HepG2 (cell line): ENCODE measurements at regions not wholly inside any gene's neighbourhood (a gene's known extent, or its start where the extent isn't known, plus 50 kb on each side); places are given as distances from the start of the nearest gene placed in this dataset.

Source experiments
- ATAC-seq: fragments of 200-7000 bp; cut with Tn5 transposase; 3 replicates; pipeline ENCODE4 v1.9.1; 2020; ENCODE audit warnings: mild to moderate bottlenecking, moderate library complexity
- BruUV-seq: library from RNA; stranded (reverse); fragments of 400-500 nt; replicated peaks from 2 replicates; lab custom pipeline; 2021; lab: Mats Ljungman, UMichigan
- CTCF ChIA-PET: fragments of 300-600 bp; formaldehyde crosslinking; extraction: SDS; loops from one replicate; lab custom pipeline; 2021; ENCODE audit warnings: low total read pairs, inconsistent platforms, low intra/inter-chr PET ratio; lab: Yijun Ruan, JAX
- POLR2A ChIA-PET: fragments of 350-600 bp; sonication (Branson Sonifier 250); formaldehyde crosslinking; loops from one replicate; lab custom pipeline; 2020; ENCODE audit warnings: antibody characterized with exemption, inconsistent platforms; lab: Yijun Ruan, JAX
- DNase-seq: peaks from one replicate; pipeline ENCODE4 v3.0.0-alpha.2; 2015; ENCODE audit warnings: low spot score
- FAIRE-seq: peaks from 3 replicates; lab custom pipeline; 2011; peaks lifted over from hg19 to GRCh38; lab: Jason Lieb, UNC
- H2AFZ ChIP-seq: one replicate; pipeline ENCODE4 v1.6.1; 2011; ENCODE audit warnings: low read length, inconsistent platforms
- H3K27ac ChIP-seq: fragments of 300-600 bp; 3 replicates; pipeline ENCODE4 v1.8.0; 2011; ENCODE audit warnings: mixed run types, mild to moderate bottlenecking, mixed read lengths, low read length, inconsistent platforms; ENCODE audit not compliant: insufficient read depth; ENCODE audit errors: extremely low read length
- H3K27me3 ChIP-seq, 2 experiments: fragments of 200-600 bp in 1 of 2; 2 replicates in 1 of 2; 3 replicates in 1 of 2; pipeline versions ENCODE4 v1.6.0 to v1.8.0; 2011; ENCODE audit warnings: low read length in 2 of 2, mild to moderate bottlenecking in 2 of 2, moderate library complexity in 2 of 2, inconsistent platforms in 1 of 2; ENCODE audit not compliant: insufficient read depth in 2 of 2, control insufficient read depth in 1 of 2
- H3K36me3 ChIP-seq, 2 experiments: fragments of 200-600 bp in 1 of 2; replicated peaks in 1 of 2; 2 replicates in 1 of 2; 3 replicates in 1 of 2; pipeline versions ENCODE4 v1.5.1 to v1.8.0; 2011; ENCODE audit warnings: low read length in 2 of 2, inconsistent platforms in 1 of 2; ENCODE audit not compliant: insufficient read depth in 2 of 2, control insufficient read depth in 1 of 2
- H3K4me1 ChIP-seq: 2 replicates; pipeline ENCODE4 v1.5.1; 2012; ENCODE audit warnings: low read length, inconsistent platforms; ENCODE audit not compliant: insufficient read depth
- H3K4me2 ChIP-seq: 2 replicates; pipeline ENCODE4 v1.6.0; 2011; ENCODE audit warnings: low read depth, low read length, inconsistent platforms
- H3K4me3 ChIP-seq, 3 experiments: fragments of 200-600 bp in 1 of 3; sonication (generic), shearing (Covaris generic) in 1 of 3; replicated peaks in 1 of 3; 2 replicates each; pipeline ENCODE4 v1.5.1; 2011 to 2016; ENCODE audit warnings: low read length in 3 of 3, inconsistent platforms in 2 of 3, low read depth in 2 of 3, mild to moderate bottlenecking in 2 of 3, control low read depth in 1 of 3, mixed read lengths in 1 of 3; ENCODE audit not compliant: insufficient read depth in 1 of 3
- H3K79me2 ChIP-seq: one replicate; pipeline ENCODE4 v1.6.1; 2011; ENCODE audit warnings: low read length, inconsistent platforms; ENCODE audit not compliant: insufficient read depth
- H3K9ac ChIP-seq: 2 replicates; pipeline ENCODE4 v1.6.0; 2011; ENCODE audit warnings: mild to moderate bottlenecking, low read depth, low read length, inconsistent platforms; ENCODE audit not compliant: insufficient read depth
- H3K9me3 ChIP-seq: 2 replicates; pipeline ENCODE4 v1.5.1; 2012; ENCODE audit warnings: mild to moderate bottlenecking, low read length
- H4K20me1 ChIP-seq: 2 replicates; pipeline ENCODE4 v1.6.0; 2011; ENCODE audit warnings: inconsistent platforms, mild to moderate bottlenecking, low read length, moderate library complexity; ENCODE audit not compliant: insufficient read depth
- KAT7 ChIP-seq: IDR thresholded peaks from 2 replicates; pipeline ENCODE4 v1.6.1; 2018; ENCODE audit warnings: borderline replicate concordance, missing compliant biosample characterization
- MZF1 ChIP-seq: sonication (generic); formaldehyde crosslinking; IDR thresholded peaks from 2 replicates; pipeline ENCODE4 v1.8.1; 2023; ENCODE audit warnings: mild to moderate bottlenecking, missing genetic modification reagents, borderline replicate concordance
- PAXIP1 ChIP-seq: sonication (generic); formaldehyde crosslinking; conservative IDR thresholded peaks from 2 replicates; pipeline ENCODE4 v1.4.0; 2020; ENCODE audit warnings: mild to moderate bottlenecking, missing genetic modification reagents, moderate library complexity
- PREB ChIP-seq: sonication (generic); formaldehyde crosslinking; IDR thresholded peaks from 2 replicates; pipeline ENCODE4 v1.4.0; 2020; ENCODE audit warnings: missing genetic modification reagents
- RBAK ChIP-seq: sonication (generic); formaldehyde crosslinking; IDR thresholded peaks from 2 replicates; pipeline ENCODE4 v1.5.1; 2020; ENCODE audit warnings: mild to moderate bottlenecking, missing genetic modification reagents
- SP1 ChIP-seq, 2 experiments: fragments of 450-650 bp in 1 of 2; sonication (generic) in 1 of 2; formaldehyde crosslinking in 1 of 2; IDR thresholded peaks; 2 replicates each; pipeline versions ENCODE4 v1.4.0 to v1.6.1; 2016 to 2020; ENCODE audit warnings: missing genetic modification reagents in 1 of 2
- ZBTB49 ChIP-seq: sonication (generic); formaldehyde crosslinking; IDR thresholded peaks from 2 replicates; pipeline ENCODE4 v1.4.0; 2020; ENCODE audit warnings: missing genetic modification reagents, borderline replicate concordance
- ZFP37 ChIP-seq: sonication (generic); formaldehyde crosslinking; IDR thresholded peaks from 2 replicates; pipeline ENCODE4 v1.4.0; 2020; ENCODE audit warnings: missing genetic modification reagents, borderline replicate concordance
- ZKSCAN1 ChIP-seq: fragments of 150-350 bp; IDR thresholded peaks from 2 replicates; pipeline ENCODE4 v1.6.1; 2014; ENCODE audit warnings: low read length
- ZNF101 ChIP-seq: sonication (generic); formaldehyde crosslinking; IDR thresholded peaks from 2 replicates; pipeline ENCODE4 v1.4.0; 2020; ENCODE audit warnings: mild to moderate bottlenecking, low read depth, missing genetic modification reagents, borderline replicate concordance
- ZNF292 ChIP-seq: sonication (generic); formaldehyde crosslinking; IDR thresholded peaks from 2 replicates; pipeline ENCODE4 v1.8.1; 2022; ENCODE audit warnings: mild to moderate bottlenecking, low read depth, missing genetic modification reagents, borderline replicate concordance
- ZNF615 ChIP-seq: sonication (generic); formaldehyde crosslinking; IDR thresholded peaks from 2 replicates; pipeline ENCODE4 v1.5.0; 2020; ENCODE audit warnings: mild to moderate bottlenecking, missing genetic modification reagents, borderline replicate concordance
- ZNF639 ChIP-seq: conservative IDR thresholded peaks from 2 replicates; pipeline ENCODE4 v1.6.1; 2018; ENCODE audit warnings: missing genetic modification reagents
- WGBS: methylation state at CpG from one replicate; pipeline ENCODE4 v1.1.6; 2017; ENCODE audit warnings: low lambda C conversion rate; 5-methylcytosine and 5-hydroxymethylcytosine counted together
- in situ Hi-C: cut with HindIII; loops from 2 replicates; pipeline ENCODE4 v1.10.0; 2017; ENCODE audit warnings: low pct_unique_long_range_greater_than_20kb; ENCODE audit not compliant: extremely low pct_ligation_motif_present
- intact Hi-C: fragments of 100-400 bp; cut with micrococcal nuclease; formaldehyde crosslinking; loops from one replicate; pipeline ENCODE4 v1.10.0; 2022; ENCODE audit not compliant: unreplicated experiment

GRCh38 chr14:82855912-82856391 is 1322.3 kb upstream of the SEL1L start:
- TF ChIP-seq SP1 (IDR thresholded peaks at IDR 0.05) = no peak
- no peak for TF ChIP-seq SP1 (CRISPR knock-in tag; IDR thresholded peaks at IDR 0.05)
- TF ChIP-seq ZFP37 (CRISPR knock-in tag) = no peak
- TF ChIP-seq ZNF639 (CRISPR knock-in tag) = no peak
- TF ChIP-seq ZNF615 (CRISPR knock-in tag) = no peak
- TF ChIP-seq RBAK = no peak
- TF ChIP-seq PAXIP1 = no peak
- TF ChIP-seq KAT7 (CRISPR knock-in tag) = no peak
- no peak for TF ChIP-seq ZBTB49 (CRISPR knock-in tag)
- TF ChIP-seq ZNF292 (CRISPR knock-in tag) = no peak
- TF ChIP-seq PREB (CRISPR knock-in tag) = no peak
- no peak for TF ChIP-seq ZKSCAN1
- TF ChIP-seq ZNF101 (CRISPR knock-in tag) = no peak
- no peak for TF ChIP-seq MZF1
- ATAC-seq (no peak), FAIRE-seq (no peak), DNase-seq (no peak)
- Histone ChIP-seq H3K9me3 (peaks cover 16% of the 10 kb centered on the region), H4K20me1 (no peaks in the 10 kb centered on the region), H3K27me3 (no peaks in the 10 kb centered on the region), H3K4me3 (no peak overlapping the region), H3K27ac (no peak overlapping the region), H3K9ac (no peak overlapping the region), H3K4me2 (no peak overlapping the region), H3K79me2 (no peaks in the 10 kb centered on the region), H3K4me1 (no peaks in the 10 kb centered on the region), H2AFZ (peak overlapping the region; percentile 5), H3K36me3 (no peaks in the 10 kb centered on the region)
- BruUV-seq = no TSS peak
- ChIA-PET CTCF (no interaction called here), POLR2A (no interaction called here)
- intact Hi-C loops (no loop called here), in situ Hi-C loops (no loop called here)
- WGBS = 0% methylated on average over 3 of the region's 3 CpGs
